Posterior cingulate gyrus (tissue), 11 donors: ENCODE measurements at regions not wholly inside any gene's neighbourhood (a gene's known extent, or its start where the extent isn't known, plus 50 kb on each side); places are given as distances from the start of the nearest gene placed in this dataset.
"Not testable (repeated sequence)": the region's sequence is repeated elsewhere in the genome, so short reads cannot be mapped to it uniquely, and the experiment has no call there.

Experiments
- DNase-seq, 10 donors: peaks; one replicate each; pipeline versions ENCODE4 v3.0.0 to v3.0.0-alpha.2; 2020 to 2021; ENCODE audit warnings: mixed read lengths in 3 of 10
- intact Hi-C: fragments of 100-400 bp; cut with DNase I; formaldehyde crosslinking; loops from one replicate; pipeline ENCODE4 v1.15.1; 2023

- intact Hi-C loops = no loop called here
- DNase-seq = no peak
Observed at GRCh38 chr5:158456241-158456640, 597.3 kb upstream of the CLINT1 start.

- DNase-seq = no peak
- intact Hi-C loops = no loop called here
Observed at GRCh38 chr5:158451993-158452672, 593.2 kb upstream of the CLINT1 start.

GRCh38 chr5:158451203-158451992, 592.5 kb upstream of the CLINT1 start:
- DNase-seq = no peak
- intact Hi-C loops = no loop called here

- intact Hi-C loops = no loop called here
- DNase-seq = no peak
Observed at GRCh38 chr5:158450751-158451171, 591.8 kb upstream of the CLINT1 start.

- DNase-seq, intact Hi-C loops: not testable (repeated sequence)
Observed at GRCh38 chr5:158446761-158447160, 587.8 kb upstream of the CLINT1 start.

- intact Hi-C loops, DNase-seq: not testable (repeated sequence)
Observed at GRCh38 chr5:158439204-158439603, 580.3 kb upstream of the CLINT1 start.

GRCh38 chr5:158436271-158437065, 577.5 kb upstream of the CLINT1 start:
- no peak for DNase-seq
- intact Hi-C loops = no loop called here

GRCh38 chr5:158435161-158435616, 576.2 kb upstream of the CLINT1 start:
- DNase-seq = no peak
- intact Hi-C loops = no loop called here

GRCh38 chr5:158434749-158435148, 575.8 kb upstream of the CLINT1 start:
- no peak for DNase-seq
- intact Hi-C loops = no loop called here

- DNase-seq = no peak
- intact Hi-C loops = no loop called here
Observed at GRCh38 chr5:158433634-158434033, 574.7 kb upstream of the CLINT1 start.

GRCh38 chr5:158431369-158432029, 572.6 kb upstream of the CLINT1 start:
- intact Hi-C loops = no loop called here
- DNase-seq = no peak

- intact Hi-C loops = no loop called here
- no peak for DNase-seq
Observed at GRCh38 chr5:158430798-158431167, 571.8 kb upstream of the CLINT1 start.

GRCh38 chr5:158430166-158430797, 571.3 kb upstream of the CLINT1 start:
- intact Hi-C loops = no loop called here
- no peak for DNase-seq

GRCh38 chr5:158429564-158429963, 570.6 kb upstream of the CLINT1 start:
- DNase-seq = no peak
- intact Hi-C loops = no loop called here

GRCh38 chr5:158423623-158424200, 564.8 kb upstream of the CLINT1 start:
- intact Hi-C loops = no loop called here
- DNase-seq = no peak

GRCh38 chr5:158422653-158423515, 563.9 kb upstream of the CLINT1 start:
- DNase-seq = no peak
- intact Hi-C loops = no loop called here

GRCh38 chr5:158421319-158421718, 562.4 kb upstream of the CLINT1 start:
- intact Hi-C loops = no loop called here
- DNase-seq = no peak

- intact Hi-C loops = no loop called here
- no peak for DNase-seq
Observed at GRCh38 chr5:158419186-158419585, 560.2 kb upstream of the CLINT1 start.

GRCh38 chr5:158414780-158415179, 555.8 kb upstream of the CLINT1 start:
- intact Hi-C loops = no loop called here
- no peak for DNase-seq
